ENCODE measurements at regions not wholly inside any gene's neighbourhood (a gene's known extent, or its start where the extent isn't known, plus 50 kb on each side); places are given as distances from the start of the nearest gene placed in this dataset.
"Not testable (repeated sequence)": the region's sequence is repeated elsewhere in the genome, so short reads cannot be mapped to it uniquely, and the experiment has no call there.

- not testable (repeated sequence) for H3K36me3 Mint-ChIP-seq (ENCODE audit: low read depth); H2AFZ ChIP-seq; DNase-seq (ENCODE audit: low spot score); H3K27me3 Mint-ChIP-seq (ENCODE audit: insufficient read depth, low read depth, poor library complexity); H3K4me1 ChIP-seq (ENCODE audit: insufficient read depth); H3K4me3 Mint-ChIP-seq; H3K27ac ChIP-seq (ENCODE audit: low read depth); H3K4me2 ChIP-seq; H3K9me2 ChIP-seq (ENCODE audit: insufficient read depth); H3K27ac Mint-ChIP-seq; H3F3A ChIP-seq (replicated peaks; ENCODE audit: low read depth); ATAC-seq; H3K36me3 ChIP-seq (ENCODE audit: insufficient read depth); H3K79me2 ChIP-seq (replicated peaks; ENCODE audit: insufficient read depth); H4K20me1 ChIP-seq (replicated peaks; ENCODE audit: insufficient read depth); H3K9me3 Mint-ChIP-seq; H3K4me3 ChIP-seq; H3K27me3 ChIP-seq (ENCODE audit: insufficient read depth)
- H3K4me1 Mint-ChIP-seq, result peaks cover 10% of the 10 kb centered on the region; the same call in 2 of the 3 replicates
These were observed 565.9 kb upstream of the PFKP start for GRCh38 chr10:2501366-2501940.

GRCh38 chr10:2494399-2494798 is 572.9 kb upstream of the PFKP start:
- ATAC-seq, result no peak

More at GRCh38 chr10:2494399-2494798, 572.9 kb upstream of the PFKP start:
- Histone ChIP-seq H3K4me2 (no peak overlapping the region), H4K20me1 (replicated peaks; ENCODE audit: insufficient read depth) (no peaks in the 10 kb centered on the region), H3K4me1 (ENCODE audit: insufficient read depth) (no peaks in the 10 kb centered on the region), H3K79me2 (replicated peaks; ENCODE audit: insufficient read depth) (no peaks in the 10 kb centered on the region), H3K27ac (ENCODE audit: low read depth) (no peak overlapping the region), H3K9me2 (ENCODE audit: insufficient read depth) (no peaks in the 10 kb centered on the region), H3K36me3 (ENCODE audit: insufficient read depth) (no peaks in the 10 kb centered on the region), H3F3A (replicated peaks; ENCODE audit: low read depth) (no peaks in the 10 kb centered on the region), H2AFZ (no peak overlapping the region; the same call in 1 of the 2 replicates), H3K4me3 (no peak overlapping the region), H3K27me3 (ENCODE audit: insufficient read depth) (no peaks in the 10 kb centered on the region)
- Mint-ChIP-seq H3K27me3 (ENCODE audit: insufficient read depth, low read depth, poor library complexity) (peaks cover 1% of the 10 kb centered on the region), H3K9me3 (no peaks in the 10 kb centered on the region), H3K4me3 (no peak overlapping the region), H3K4me1 (peaks cover 6% of the 10 kb centered on the region; the same call in 2 of the 3 replicates), H3K36me3 (ENCODE audit: low read depth) (no peaks in the 10 kb centered on the region), H3K27ac (no peak overlapping the region)
- DNase-seq (ENCODE audit: low spot score), result no peak
- TF ChIP-seq ZNF462 (CRISPR knock-in tag; IDR thresholded peaks at IDR 0.05), result no peak
- TF ChIP-seq REST (IDR thresholded peaks at IDR 0.05; ENCODE audit: unreplicated experiment), result no peak
- TF ChIP-seq STAT1 (IDR thresholded peaks at IDR 0.05; ENCODE audit: unreplicated experiment), result no peak
- TF ChIP-seq EZH2 (IDR thresholded peaks at IDR 0.05; ENCODE audit: low read depth, unreplicated experiment), result no peak
- no peak for TF ChIP-seq CTCF (conservative IDR thresholded peaks at IDR 0.05; ENCODE audit: low read depth in 2 of 2)
